Peyer's patch (tissue), 4 donors: ENCODE measurements at regions not wholly inside any gene's neighbourhood (a gene's known extent, or its start where the extent isn't known, plus 50 kb on each side); places are given as distances from the start of the nearest gene placed in this dataset.

Source experiments
- DNase-seq, 3 donors: peaks; one replicate each; pipeline ENCODE4 v3.0.0-alpha.2; 2017 to 2019
- H3K27ac ChIP-seq, 4 donors: fragments of 200-600 bp; sonication (generic); one replicate each; pipeline ENCODE4 v1.5.1; 2016 to 2019
- H3K27me3 ChIP-seq, 2 donors: fragments of 200-600 bp; sonication (generic); one replicate each; pipeline ENCODE4 v1.5.1; 2019
- H3K36me3 ChIP-seq, 3 donors: fragments of 200-600 bp; sonication (generic); one replicate each; pipeline ENCODE4 v1.5.1; 2016 to 2019
- H3K4me1 ChIP-seq, 4 donors: fragments of 200-600 bp; sonication (generic); one replicate each; pipeline ENCODE4 v1.5.1; 2016 to 2019
- H3K4me3 ChIP-seq, 4 donors: fragments of 200-600 bp; sonication (generic); 1 replicate in 3 of 4; 2 replicates in 1 of 4; pipeline ENCODE4 v1.5.1; 2016 to 2019; ENCODE audit warnings: mild to moderate bottlenecking in 1 of 4
- H3K9me3 ChIP-seq, 4 donors: fragments of 200-600 bp; sonication (generic); one replicate each; pipeline ENCODE4 v1.5.1; 2016 to 2019; ENCODE audit warnings: mild to moderate bottlenecking in 1 of 4
- POLR2A ChIP-seq, 2 donors: fragments of 450-650 bp; IDR thresholded peaks; one replicate each; pipeline ENCODE4 v1.5.1; 2017; ENCODE audit warnings: antibody characterized with exemption in 2 of 2, mild to moderate bottlenecking in 2 of 2, moderate library complexity in 2 of 2
- TF ChIP-seq, protein P1 (sequence below), 6 experiments: fragments of 450-650 bp in 4 of 6; fragments of 200-600 bp in 2 of 6; sonication (generic) in 1 of 6; IDR thresholded peaks; one replicate each; pipeline ENCODE4 v1.5.1; 2017 to 2019; ENCODE audit warnings: antibody characterized with exemption in 6 of 6, mild to moderate bottlenecking in 3 of 6, moderate library complexity in 1 of 6

DNA sequence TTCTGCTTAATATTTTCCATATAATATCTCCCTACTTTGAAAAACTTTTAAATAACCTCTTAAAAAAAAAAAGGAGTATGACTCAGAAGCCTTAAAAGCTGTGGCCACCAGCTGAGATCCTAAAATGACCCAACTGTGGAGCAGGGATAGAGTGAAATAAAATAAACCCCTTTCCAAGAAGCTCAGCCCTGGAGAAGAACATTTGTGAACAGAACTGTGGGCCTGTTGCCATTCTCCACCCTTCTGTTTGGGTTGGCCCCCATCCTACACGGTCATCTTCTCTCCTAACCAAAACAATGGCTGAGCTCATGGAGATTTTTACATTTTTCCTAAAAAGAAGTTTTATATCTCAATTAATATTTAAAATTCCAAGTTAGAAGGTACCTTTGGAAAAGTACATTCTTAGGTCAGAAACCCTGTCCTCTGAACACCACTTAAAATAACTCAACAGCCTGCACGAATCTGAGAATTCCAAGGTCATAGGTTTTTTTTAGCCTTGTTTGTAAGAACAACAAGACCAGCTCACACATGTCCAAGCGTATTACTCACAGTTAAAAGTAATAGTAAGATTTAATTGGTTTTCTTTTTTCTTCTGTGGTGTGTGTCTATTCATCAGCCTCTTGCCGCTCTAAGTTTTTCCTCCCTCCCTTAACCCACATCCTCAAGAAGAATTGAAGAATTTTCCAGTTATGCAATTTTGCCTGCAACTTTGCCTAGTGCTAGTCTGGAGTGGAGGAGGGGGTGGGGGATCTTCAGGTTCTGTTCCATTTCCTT lies 107.7 kb upstream of the ERRFI1 start:
- Histone ChIP-seq H3K36me3 (no peaks in the 10 kb centered on the region), H3K27me3 (no peaks in the 10 kb centered on the region), H3K4me1 (no peaks in the 10 kb centered on the region), H3K4me3 (no peak overlapping the region), H3K9me3 (no peaks in the 10 kb centered on the region), H3K27ac (peak overlapping the region; percentile 27 to 87 (median 56))
- DNase-seq: peak in 1 of 3 donors; percentile 68
- TF ChIP-seq POLR2A (IDR thresholded peaks at IDR 0.05): no peak
- TF ChIP-seq, protein P1, sequence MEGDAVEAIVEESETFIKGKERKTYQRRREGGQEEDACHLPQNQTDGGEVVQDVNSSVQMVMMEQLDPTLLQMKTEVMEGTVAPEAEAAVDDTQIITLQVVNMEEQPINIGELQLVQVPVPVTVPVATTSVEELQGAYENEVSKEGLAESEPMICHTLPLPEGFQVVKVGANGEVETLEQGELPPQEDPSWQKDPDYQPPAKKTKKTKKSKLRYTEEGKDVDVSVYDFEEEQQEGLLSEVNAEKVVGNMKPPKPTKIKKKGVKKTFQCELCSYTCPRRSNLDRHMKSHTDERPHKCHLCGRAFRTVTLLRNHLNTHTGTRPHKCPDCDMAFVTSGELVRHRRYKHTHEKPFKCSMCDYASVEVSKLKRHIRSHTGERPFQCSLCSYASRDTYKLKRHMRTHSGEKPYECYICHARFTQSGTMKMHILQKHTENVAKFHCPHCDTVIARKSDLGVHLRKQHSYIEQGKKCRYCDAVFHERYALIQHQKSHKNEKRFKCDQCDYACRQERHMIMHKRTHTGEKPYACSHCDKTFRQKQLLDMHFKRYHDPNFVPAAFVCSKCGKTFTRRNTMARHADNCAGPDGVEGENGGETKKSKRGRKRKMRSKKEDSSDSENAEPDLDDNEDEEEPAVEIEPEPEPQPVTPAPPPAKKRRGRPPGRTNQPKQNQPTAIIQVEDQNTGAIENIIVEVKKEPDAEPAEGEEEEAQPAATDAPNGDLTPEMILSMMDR (IDR thresholded peaks at IDR 0.05): no peak

DNA sequence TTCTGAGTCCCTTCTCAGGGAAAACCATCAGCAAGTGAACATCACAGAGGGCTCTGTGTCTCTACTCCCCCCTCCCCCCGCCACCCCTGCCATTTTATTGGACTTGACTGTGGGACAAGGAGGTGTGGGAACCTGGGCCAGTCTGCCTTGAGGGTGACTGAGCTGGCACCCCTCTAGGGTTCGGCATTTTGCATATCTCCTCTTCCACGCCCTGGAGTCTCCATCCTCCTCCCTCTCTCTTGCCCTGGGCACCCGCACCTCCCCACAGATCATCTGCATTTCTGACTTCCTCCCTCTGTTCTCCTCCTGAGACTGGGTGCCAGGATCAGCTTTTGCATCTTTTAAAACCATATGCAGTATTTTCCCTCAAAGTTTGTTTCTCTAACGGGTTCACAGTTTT lies 107.1 kb upstream of the ERRFI1 start:
- Histone ChIP-seq H3K27me3 (no peaks in the 10 kb centered on the region), H3K36me3 (no peaks in the 10 kb centered on the region), H3K4me1 (no peaks in the 10 kb centered on the region), H3K9me3 (no peaks in the 10 kb centered on the region), H3K4me3 (no peak overlapping the region), H3K27ac (peak overlapping the region in 3 of 4 donors; percentile 26 to 87 (median 69))
- TF ChIP-seq, protein P1 (IDR thresholded peaks at IDR 0.05): no peak
- TF ChIP-seq POLR2A (IDR thresholded peaks at IDR 0.05): no peak
- no peak for DNase-seq

GRCh38 chr1:8127171-8127641 lies 101.1 kb upstream of the ERRFI1 start:
- Histone ChIP-seq H3K4me3 (no peak overlapping the region), H3K4me1 (no peaks in the 10 kb centered on the region), H3K9me3 (no peaks in the 10 kb centered on the region), H3K36me3 (no peaks in the 10 kb centered on the region), H3K27me3 (no peaks in the 10 kb centered on the region), H3K27ac (peak overlapping the region in 2 of 4 donors; percentile 20 to 34)
- TF ChIP-seq, protein P1 (IDR thresholded peaks at IDR 0.05): no peak
- no peak for TF ChIP-seq POLR2A (IDR thresholded peaks at IDR 0.05)
- no peak for DNase-seq

- no peak for DNase-seq
- Histone ChIP-seq H3K9me3 (no peaks in the 10 kb centered on the region), H3K27me3 (no peaks in the 10 kb centered on the region), H3K27ac (peak overlapping the region in 3 of 4 donors; percentile 68 to 88 (median 71)), H3K4me1 (peaks cover 0 to 14% (median 2%) of the 10 kb centered on the region in 4 donors), H3K4me3 (no peak overlapping the region), H3K36me3 (no peaks in the 10 kb centered on the region)
- TF ChIP-seq, protein P1 (IDR thresholded peaks at IDR 0.05): no peak
- no peak for TF ChIP-seq POLR2A (IDR thresholded peaks at IDR 0.05)
Measured at GRCh38 chr1:8122477-8123407, 96.6 kb upstream of the ERRFI1 start.

- no peaks in the 10 kb centered on the region for H3K9me3 ChIP-seq
- no peaks in the 10 kb centered on the region for H3K36me3 ChIP-seq
- peak overlapping the region; percentile 58 to 88 (median 70) for H3K27ac ChIP-seq
- peaks cover 0 to 14% (median 2%) of the 10 kb centered on the region in 4 donors for H3K4me1 ChIP-seq
- no peak overlapping the region for H3K4me3 ChIP-seq
- no peaks in the 10 kb centered on the region for H3K27me3 ChIP-seq
- DNase-seq: no peak
- TF ChIP-seq POLR2A (IDR thresholded peaks at IDR 0.05): no peak
- TF ChIP-seq, protein P1 (IDR thresholded peaks at IDR 0.05): no peak
Measured at GRCh38 chr1:8122160-8122476, 96.0 kb upstream of the ERRFI1 start.
